ENCODE measurements at regions not wholly inside any gene's neighbourhood (a gene's known extent, or its start where the extent isn't known, plus 50 kb on each side); places are given as distances from the start of the nearest gene placed in this dataset.
"Not testable (repeated sequence)": the region's sequence is repeated elsewhere in the genome, so short reads cannot be mapped to it uniquely, and the experiment has no call there.

- not testable (repeated sequence) for TF ChIP-seq CTCF, POLR2A (IDR thresholded peaks at IDR 0.05)
Measured at GRCh38 chr15:32342772-32343199, 60.3 kb downstream of the GOLGA8K start.

All from Peyer's patch (tissue), 4 donors.